CD4-positive, alpha-beta T cell treated with Interferon alpha-2 for 1 hour (primary cell): ENCODE measurements at regions not wholly inside any gene's neighbourhood (a gene's known extent, or its start where the extent isn't known, plus 50 kb on each side); places are given as distances from the start of the nearest gene placed in this dataset.
"Not testable (repeated sequence)": the region's sequence is repeated elsewhere in the genome, so short reads cannot be mapped to it uniquely, and the experiment has no call there.

Source experiments
- DNase-seq, 2 donors: peaks; one replicate each; pipeline ENCODE4 v3.0.0-alpha.2; 2020 to 2022

- no peak for DNase-seq
These were observed 679.2 kb downstream of the RPL10L start for GRCh38 chr14:45972416-45972815.

GRCh38 chr14:45970621-45971020 lies 681.0 kb downstream of the RPL10L start:
- DNase-seq, result no peak

- DNase-seq, result no peak
These were observed 683.5 kb downstream of the RPL10L start for GRCh38 chr14:45968037-45968436.

GRCh38 chr14:45949479-45949878 lies 696.5 kb upstream of the MIS18BP1 start:
- no peak for DNase-seq

GRCh38 chr14:45947830-45948229 lies 694.8 kb upstream of the MIS18BP1 start:
- DNase-seq, result no peak

- DNase-seq, result no peak
These were observed 693.2 kb upstream of the MIS18BP1 start for GRCh38 chr14:45946251-45946650.

- no peak for DNase-seq
These were observed 687.3 kb upstream of the MIS18BP1 start for GRCh38 chr14:45940318-45940717.

- DNase-seq, result no peak
These were observed 686.6 kb upstream of the MIS18BP1 start for GRCh38 chr14:45939572-45939971.

GRCh38 chr14:45919995-45920394 lies 667.0 kb upstream of the MIS18BP1 start:
- not testable (repeated sequence) for DNase-seq

- no peak for DNase-seq
These were observed 663.4 kb upstream of the MIS18BP1 start for GRCh38 chr14:45916340-45916953.

GRCh38 chr14:45907782-45908181 lies 654.8 kb upstream of the MIS18BP1 start:
- no peak for DNase-seq

GRCh38 chr14:45906257-45906656 lies 653.3 kb upstream of the MIS18BP1 start:
- DNase-seq, result no peak

- no peak for DNase-seq
These were observed 652.7 kb upstream of the MIS18BP1 start for GRCh38 chr14:45905672-45906071.

GRCh38 chr14:45904314-45904713 lies 651.3 kb upstream of the MIS18BP1 start:
- DNase-seq, result no peak

- no peak for DNase-seq
These were observed 649.2 kb upstream of the MIS18BP1 start for GRCh38 chr14:45902241-45902640.

- DNase-seq, result no peak
These were observed 644.4 kb upstream of the MIS18BP1 start for GRCh38 chr14:45897439-45897838.

- DNase-seq, result no peak
These were observed 640.1 kb upstream of the MIS18BP1 start for GRCh38 chr14:45893127-45893526.

GRCh38 chr14:45891417-45892080 lies 638.5 kb upstream of the MIS18BP1 start:
- DNase-seq, result no peak

GRCh38 chr14:45888766-45889285 lies 635.8 kb upstream of the MIS18BP1 start:
- DNase-seq, result not testable (repeated sequence)

- DNase-seq, result no peak
These were observed 625.0 kb upstream of the MIS18BP1 start for GRCh38 chr14:45877981-45878380.

GRCh38 chr14:45868863-45869262 lies 615.9 kb upstream of the MIS18BP1 start:
- DNase-seq, result no peak

GRCh38 chr14:45868377-45868776 lies 615.4 kb upstream of the MIS18BP1 start:
- no peak for DNase-seq

GRCh38 chr14:45867046-45867894 lies 614.3 kb upstream of the MIS18BP1 start:
- DNase-seq, result no peak

- DNase-seq, result no peak
These were observed 585.6 kb upstream of the MIS18BP1 start for GRCh38 chr14:45838597-45838996.
